ENCODE measurements at regions not wholly inside any gene's neighbourhood (a gene's known extent, or its start where the extent isn't known, plus 50 kb on each side); places are given as distances from the start of the nearest gene placed in this dataset.

DNA sequence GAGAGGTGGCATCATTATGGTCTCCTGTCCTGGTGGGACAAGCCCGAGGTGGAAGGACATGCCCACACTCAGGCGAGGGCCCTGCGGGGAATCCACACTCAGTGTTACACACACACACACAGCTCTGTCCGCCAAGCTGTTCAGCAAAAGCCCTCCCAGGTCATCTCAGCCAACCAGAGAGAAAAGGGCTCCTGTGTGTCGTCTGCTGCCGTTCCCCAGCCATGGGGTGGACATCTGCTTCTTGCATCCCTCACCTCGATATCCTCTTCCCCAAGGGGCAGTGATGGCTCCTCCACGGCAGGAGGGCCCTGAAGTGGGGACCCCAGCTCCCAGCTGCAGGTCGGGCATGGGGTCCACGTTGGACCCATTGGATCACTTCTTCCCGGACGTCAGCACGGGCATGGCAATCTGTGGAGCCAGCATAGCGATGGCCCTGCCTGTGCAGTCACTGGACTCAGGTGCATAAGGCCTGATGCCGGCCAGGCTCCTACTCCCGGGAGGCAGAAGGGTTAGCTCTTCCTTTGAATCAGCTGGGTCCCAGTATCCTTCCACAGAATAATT lies 290.1 kb downstream of the C16orf95 start:
- H3K79me2 ChIP-seq: no peaks in the 10 kb centered on the region
- no peaks in the 10 kb centered on the region for H3K9me3 ChIP-seq (ENCODE audit: control insufficient read depth, low read length)
- H3K4me3 ChIP-seq (ENCODE audit: low read depth, low read length): no peak overlapping the region
- H3K36me3 ChIP-seq (ENCODE audit: control insufficient read depth, insufficient read depth, low read length): no peaks in the 10 kb centered on the region
- no peak overlapping the region for H2AFZ ChIP-seq
- H3K27me3 ChIP-seq (ENCODE audit: control insufficient read depth, insufficient read depth, low read length): no peaks in the 10 kb centered on the region
- no peaks in the 10 kb centered on the region for H3K4me1 ChIP-seq
- TF ChIP-seq, protein P1, sequence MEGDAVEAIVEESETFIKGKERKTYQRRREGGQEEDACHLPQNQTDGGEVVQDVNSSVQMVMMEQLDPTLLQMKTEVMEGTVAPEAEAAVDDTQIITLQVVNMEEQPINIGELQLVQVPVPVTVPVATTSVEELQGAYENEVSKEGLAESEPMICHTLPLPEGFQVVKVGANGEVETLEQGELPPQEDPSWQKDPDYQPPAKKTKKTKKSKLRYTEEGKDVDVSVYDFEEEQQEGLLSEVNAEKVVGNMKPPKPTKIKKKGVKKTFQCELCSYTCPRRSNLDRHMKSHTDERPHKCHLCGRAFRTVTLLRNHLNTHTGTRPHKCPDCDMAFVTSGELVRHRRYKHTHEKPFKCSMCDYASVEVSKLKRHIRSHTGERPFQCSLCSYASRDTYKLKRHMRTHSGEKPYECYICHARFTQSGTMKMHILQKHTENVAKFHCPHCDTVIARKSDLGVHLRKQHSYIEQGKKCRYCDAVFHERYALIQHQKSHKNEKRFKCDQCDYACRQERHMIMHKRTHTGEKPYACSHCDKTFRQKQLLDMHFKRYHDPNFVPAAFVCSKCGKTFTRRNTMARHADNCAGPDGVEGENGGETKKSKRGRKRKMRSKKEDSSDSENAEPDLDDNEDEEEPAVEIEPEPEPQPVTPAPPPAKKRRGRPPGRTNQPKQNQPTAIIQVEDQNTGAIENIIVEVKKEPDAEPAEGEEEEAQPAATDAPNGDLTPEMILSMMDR (IDR thresholded peaks at IDR 0.05): no peak
- H3K9ac ChIP-seq: no peak overlapping the region
- no peak overlapping the region for H3K27ac ChIP-seq
- no peak overlapping the region for H3K4me2 ChIP-seq (ENCODE audit: low read length)

DNA sequence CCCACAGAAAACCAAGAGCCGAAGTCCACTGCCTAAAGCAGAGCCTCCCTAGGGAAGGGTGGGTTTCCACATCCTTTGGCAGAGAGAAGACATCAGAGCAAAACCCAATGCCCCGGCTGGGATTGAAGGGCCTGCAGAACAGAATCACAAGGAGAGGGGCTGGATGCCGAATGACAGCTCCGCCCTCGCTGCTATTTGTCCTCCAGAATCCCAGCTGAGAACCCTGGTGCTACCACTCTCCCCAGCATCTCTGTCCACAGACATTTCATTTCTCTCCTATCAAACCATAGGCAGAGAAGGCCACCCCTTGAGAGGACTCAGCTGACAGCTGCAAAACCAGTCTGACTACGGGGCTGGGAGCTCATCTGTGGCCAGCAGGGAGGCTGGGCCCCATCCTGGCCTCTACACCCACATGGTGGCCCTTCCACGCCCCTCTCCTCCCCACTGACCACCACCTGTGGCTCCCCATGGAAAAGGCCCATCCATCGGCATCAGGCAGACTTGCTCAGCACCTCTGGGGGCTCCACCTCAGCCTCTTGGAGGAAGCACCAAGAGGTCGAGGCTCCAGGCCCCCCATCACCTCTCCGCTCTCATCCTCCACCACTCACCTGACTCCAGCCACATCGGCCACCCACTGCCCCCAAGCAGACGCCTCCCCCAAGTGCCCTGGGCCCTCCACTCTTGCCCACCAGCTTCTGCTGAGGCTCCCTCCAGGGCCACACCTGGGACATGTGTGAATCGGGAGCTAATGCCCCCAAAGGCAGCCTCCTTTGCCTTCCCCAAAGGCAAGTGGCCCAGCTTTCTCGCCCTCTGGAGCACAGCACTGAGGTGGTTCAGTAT lies 288.5 kb downstream of the C16orf95 start:
- H3K9ac ChIP-seq: no peak overlapping the region
- H3K27ac ChIP-seq: no peak overlapping the region
- H3K36me3 ChIP-seq (ENCODE audit: control insufficient read depth, insufficient read depth, low read length): no peaks in the 10 kb centered on the region
- no peaks in the 10 kb centered on the region for H3K4me1 ChIP-seq
- H3K27me3 ChIP-seq (ENCODE audit: control insufficient read depth, insufficient read depth, low read length): no peaks in the 10 kb centered on the region
- TF ChIP-seq, protein P1 (IDR thresholded peaks at IDR 0.05): no peak
- no peak overlapping the region for H3K4me3 ChIP-seq (ENCODE audit: low read depth, low read length)
- H3K9me3 ChIP-seq (ENCODE audit: control insufficient read depth, low read length): no peaks in the 10 kb centered on the region
- no peaks in the 10 kb centered on the region for H3K79me2 ChIP-seq
- H2AFZ ChIP-seq: no peak overlapping the region
- H3K4me2 ChIP-seq (ENCODE audit: low read length): no peak overlapping the region

DNA sequence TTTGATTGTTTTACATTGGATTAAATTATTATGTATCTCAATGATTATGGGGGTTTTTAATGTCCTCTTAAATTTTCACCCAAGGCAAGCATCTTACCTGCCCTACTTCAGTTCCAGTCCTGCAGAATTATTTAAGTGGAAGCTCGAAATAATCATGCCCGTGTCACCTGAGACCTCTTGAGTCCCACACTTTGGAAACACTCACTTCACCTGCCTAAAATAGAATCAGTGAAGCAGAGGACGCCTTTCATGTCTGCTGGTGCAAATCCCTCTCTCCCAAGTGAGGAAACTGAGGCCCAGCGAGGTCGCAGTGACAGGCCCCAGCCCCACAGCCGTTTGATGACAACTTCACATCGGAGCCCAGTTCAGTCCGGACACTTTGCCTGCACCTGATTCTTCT lies 284.6 kb downstream of the C16orf95 start:
- no peaks in the 10 kb centered on the region for H3K36me3 ChIP-seq (ENCODE audit: control insufficient read depth, insufficient read depth, low read length)
- H3K4me3 ChIP-seq (ENCODE audit: low read depth, low read length): no peak overlapping the region
- H3K27me3 ChIP-seq (ENCODE audit: control insufficient read depth, insufficient read depth, low read length): no peaks in the 10 kb centered on the region
- H3K4me1 ChIP-seq: no peaks in the 10 kb centered on the region
- no peak overlapping the region for H3K27ac ChIP-seq
- TF ChIP-seq, protein P1 (IDR thresholded peaks at IDR 0.05): no peak
- H3K79me2 ChIP-seq: no peaks in the 10 kb centered on the region
- no peak overlapping the region for H2AFZ ChIP-seq
- H3K9me3 ChIP-seq (ENCODE audit: control insufficient read depth, low read length): no peaks in the 10 kb centered on the region
- H3K4me2 ChIP-seq (ENCODE audit: low read length): no peak overlapping the region
- no peak overlapping the region for H3K9ac ChIP-seq

DNA sequence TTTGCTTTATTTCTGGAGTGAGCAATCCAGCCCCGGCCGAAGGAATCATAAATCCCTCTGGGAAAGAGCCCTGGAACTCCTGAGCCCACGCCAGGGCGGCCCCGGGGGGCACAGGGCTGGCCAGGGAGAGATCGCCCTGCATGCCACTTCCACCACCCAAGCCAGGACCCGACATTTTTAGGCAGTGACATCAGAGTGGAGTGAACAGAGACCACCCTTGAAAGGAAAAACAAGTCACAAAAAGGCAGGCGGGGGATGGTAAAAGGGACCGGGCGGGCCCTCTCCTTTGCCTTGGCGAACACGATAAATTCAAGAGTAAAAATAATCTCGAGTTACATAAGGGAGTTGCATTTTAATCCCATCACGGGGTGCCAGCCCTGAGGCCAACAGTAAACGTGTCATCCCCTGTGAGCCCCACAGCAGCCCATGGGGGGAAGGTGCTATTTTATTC lies 284.1 kb downstream of the C16orf95 start:
- H3K79me2 ChIP-seq: no peaks in the 10 kb centered on the region
- no peak overlapping the region for H3K4me3 ChIP-seq (ENCODE audit: low read depth, low read length)
- H2AFZ ChIP-seq: no peak overlapping the region
- TF ChIP-seq, protein P1 (IDR thresholded peaks at IDR 0.05): no peak
- H3K36me3 ChIP-seq (ENCODE audit: control insufficient read depth, insufficient read depth, low read length): no peaks in the 10 kb centered on the region
- no peaks in the 10 kb centered on the region for H3K27me3 ChIP-seq (ENCODE audit: control insufficient read depth, insufficient read depth, low read length)
- H3K4me2 ChIP-seq (ENCODE audit: low read length): no peak overlapping the region
- no peaks in the 10 kb centered on the region for H3K4me1 ChIP-seq
- no peak overlapping the region for H3K27ac ChIP-seq
- H3K9ac ChIP-seq: no peak overlapping the region
- H3K9me3 ChIP-seq (ENCODE audit: control insufficient read depth, low read length): no peaks in the 10 kb centered on the region
